ENCODE measurements at regions not wholly inside any gene's neighbourhood (a gene's known extent, or its start where the extent isn't known, plus 50 kb on each side); places are given as distances from the start of the nearest gene placed in this dataset.
A peak's percentile ranks its signal among the peaks of the same experiment; 100 is the strongest.

DNA sequence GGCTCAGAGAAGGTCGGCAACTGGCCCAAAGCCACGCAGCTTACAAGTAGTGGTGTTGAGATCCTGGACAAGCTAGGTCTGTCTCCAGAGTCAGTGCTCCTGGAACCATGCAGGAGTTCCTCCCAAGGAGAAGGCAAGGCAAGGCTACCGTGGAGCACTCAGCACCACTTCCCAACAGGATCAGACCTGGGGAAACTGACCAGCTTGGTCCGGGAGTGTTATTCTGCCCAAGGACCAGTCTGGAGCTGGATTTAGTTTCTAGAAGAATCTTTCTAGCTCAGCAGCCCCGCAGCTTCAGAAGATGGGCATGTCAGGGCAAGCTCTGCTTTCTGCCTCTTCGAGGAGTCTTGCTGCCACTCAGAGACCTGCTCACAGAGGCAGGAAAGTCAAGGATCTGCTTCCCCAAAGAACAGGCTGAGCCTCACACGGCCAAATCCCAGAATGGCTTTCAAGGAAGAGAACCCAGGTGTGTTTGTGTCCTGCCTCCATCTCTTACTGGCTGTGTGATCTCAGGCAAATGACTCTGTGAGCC lies 302.8 kb downstream of the MATN1 start:
- Histone ChIP-seq H3K4me3 (ENCODE audit: control insufficient read depth in 2 of 3, extremely low read depth in 1 of 3, insufficient read depth in 2 of 3, low read depth in 1 of 3, low read length in 3 of 3) (no peak overlapping the region), H3K9ac (ENCODE audit: control insufficient read depth, extremely low read depth, insufficient read depth, low read length) (no peak overlapping the region), H4K20me1 (ENCODE audit: control insufficient read depth, extremely low read depth, insufficient read depth, low read length) (no peaks in the 10 kb centered on the region), H3K27ac (ENCODE audit: control insufficient read depth, insufficient read depth, low read length) (no peak overlapping the region), H2AFZ (ENCODE audit: control insufficient read depth, low read length) (peak overlapping the region; percentile 55), H3K4me1 (ENCODE audit: control insufficient read depth, extremely low read depth, insufficient read depth, low read length) (peaks cover 26% of the 10 kb centered on the region), H3K27me3 (ENCODE audit: control insufficient read depth, extremely low read depth, insufficient read depth, low read length) (no peaks in the 10 kb centered on the region), H3K36me3 (ENCODE audit: control insufficient read depth in 2 of 2, extremely low read depth in 1 of 2, insufficient read depth in 2 of 2, low read length in 2 of 2) (no peaks in the 10 kb centered on the region), H3K9me3 (ENCODE audit: control insufficient read depth, low read depth, low read length) (no peaks in the 10 kb centered on the region), H3K4me2 (ENCODE audit: control insufficient read depth, extremely low read depth, insufficient read depth, low read depth, low read length) (peak overlapping the region; percentile 59), H3K9me1 (ENCODE audit: control insufficient read depth, extremely low read depth, insufficient read depth, low read length) (no peaks in the 10 kb centered on the region), H3K79me2 (ENCODE audit: control insufficient read depth, insufficient read depth, low read length) (no peaks in the 10 kb centered on the region)
- TF ChIP-seq, protein P1, sequence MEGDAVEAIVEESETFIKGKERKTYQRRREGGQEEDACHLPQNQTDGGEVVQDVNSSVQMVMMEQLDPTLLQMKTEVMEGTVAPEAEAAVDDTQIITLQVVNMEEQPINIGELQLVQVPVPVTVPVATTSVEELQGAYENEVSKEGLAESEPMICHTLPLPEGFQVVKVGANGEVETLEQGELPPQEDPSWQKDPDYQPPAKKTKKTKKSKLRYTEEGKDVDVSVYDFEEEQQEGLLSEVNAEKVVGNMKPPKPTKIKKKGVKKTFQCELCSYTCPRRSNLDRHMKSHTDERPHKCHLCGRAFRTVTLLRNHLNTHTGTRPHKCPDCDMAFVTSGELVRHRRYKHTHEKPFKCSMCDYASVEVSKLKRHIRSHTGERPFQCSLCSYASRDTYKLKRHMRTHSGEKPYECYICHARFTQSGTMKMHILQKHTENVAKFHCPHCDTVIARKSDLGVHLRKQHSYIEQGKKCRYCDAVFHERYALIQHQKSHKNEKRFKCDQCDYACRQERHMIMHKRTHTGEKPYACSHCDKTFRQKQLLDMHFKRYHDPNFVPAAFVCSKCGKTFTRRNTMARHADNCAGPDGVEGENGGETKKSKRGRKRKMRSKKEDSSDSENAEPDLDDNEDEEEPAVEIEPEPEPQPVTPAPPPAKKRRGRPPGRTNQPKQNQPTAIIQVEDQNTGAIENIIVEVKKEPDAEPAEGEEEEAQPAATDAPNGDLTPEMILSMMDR (optimal IDR thresholded peaks at IDR 0.05 in 1 of 3, IDR thresholded peaks at IDR 0.05 in 1 of 3, conservative IDR thresholded peaks at IDR 0.05 in 1 of 3; ENCODE audit: extremely low read depth in 1 of 3, insufficient read depth in 2 of 3, low read length in 3 of 3) = no peak
- TF ChIP-seq EZH2 (IDR thresholded peaks at IDR 0.05; ENCODE audit: low read length) = no peak
- DNase-seq (ENCODE audit: low read depth, low spot score) = no peak
- FAIRE-seq = peak; percentile 88
- dilution Hi-C loops (cut with MboI; ENCODE audit: extremely low pct_ligation_motif_present, low sequenced_read_pairs) = no loop called here

DNA sequence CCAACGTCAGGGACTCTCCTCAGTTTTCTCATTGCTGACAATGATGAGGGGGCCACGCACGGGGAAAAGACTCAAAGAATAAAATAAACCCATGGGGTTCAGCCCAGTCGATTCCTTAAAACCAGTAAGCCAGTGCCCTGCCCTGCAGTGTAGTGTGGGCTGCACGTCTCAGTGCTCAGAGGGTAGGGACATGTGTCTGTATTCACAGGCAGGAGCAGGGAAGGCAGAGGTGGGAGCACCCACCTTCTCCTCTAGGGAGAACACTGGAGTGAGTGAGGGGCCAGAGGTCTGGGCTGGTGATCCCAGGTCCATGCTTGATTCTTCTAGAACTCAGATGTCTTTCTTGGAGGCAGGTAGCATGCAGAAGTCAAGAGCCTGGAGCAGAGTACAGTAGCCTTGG lies 303.6 kb downstream of the MATN1 start:
- dilution Hi-C loops (cut with MboI; ENCODE audit: extremely low pct_ligation_motif_present, low sequenced_read_pairs) = no loop called here

More for the DNA sequence above, 303.6 kb downstream of the MATN1 start:
- Histone ChIP-seq H3K4me1 (ENCODE audit: control insufficient read depth, extremely low read depth, insufficient read depth, low read length) (peaks cover 20% of the 10 kb centered on the region), H3K4me2 (ENCODE audit: control insufficient read depth, extremely low read depth, insufficient read depth, low read depth, low read length) (no peak overlapping the region), H3K9me1 (ENCODE audit: control insufficient read depth, extremely low read depth, insufficient read depth, low read length) (no peaks in the 10 kb centered on the region), H3K27me3 (ENCODE audit: control insufficient read depth, extremely low read depth, insufficient read depth, low read length) (no peaks in the 10 kb centered on the region), H3K27ac (ENCODE audit: control insufficient read depth, insufficient read depth, low read length) (no peak overlapping the region), H3K9ac (ENCODE audit: control insufficient read depth, extremely low read depth, insufficient read depth, low read length) (no peak overlapping the region), H3K79me2 (ENCODE audit: control insufficient read depth, insufficient read depth, low read length) (no peaks in the 10 kb centered on the region), H3K4me3 (ENCODE audit: control insufficient read depth in 2 of 3, extremely low read depth in 1 of 3, insufficient read depth in 2 of 3, low read depth in 1 of 3, low read length in 3 of 3) (no peak overlapping the region), H2AFZ (ENCODE audit: control insufficient read depth, low read length) (no peak overlapping the region), H3K36me3 (ENCODE audit: control insufficient read depth in 2 of 2, extremely low read depth in 1 of 2, insufficient read depth in 2 of 2, low read length in 2 of 2) (no peaks in the 10 kb centered on the region), H4K20me1 (ENCODE audit: control insufficient read depth, extremely low read depth, insufficient read depth, low read length) (no peaks in the 10 kb centered on the region), H3K9me3 (ENCODE audit: control insufficient read depth, low read depth, low read length) (no peaks in the 10 kb centered on the region)
- DNase-seq (ENCODE audit: low read depth, low spot score) = no peak
- FAIRE-seq = no peak
- no peak for TF ChIP-seq EZH2 (IDR thresholded peaks at IDR 0.05; ENCODE audit: low read length)
- TF ChIP-seq, protein P1 (optimal IDR thresholded peaks at IDR 0.05 in 1 of 3, IDR thresholded peaks at IDR 0.05 in 1 of 3, conservative IDR thresholded peaks at IDR 0.05 in 1 of 3; ENCODE audit: extremely low read depth in 1 of 3, insufficient read depth in 2 of 3, low read length in 3 of 3) = no peak

Data from keratinocyte (primary cell).